ENCODE measurements at regions not wholly inside any gene's neighbourhood (a gene's known extent, or its start where the extent isn't known, plus 50 kb on each side); places are given as distances from the start of the nearest gene placed in this dataset.
"Not testable (repeated sequence)": the region's sequence is repeated elsewhere in the genome, so short reads cannot be mapped to it uniquely, and the experiment has no call there.

GRCh38 chr4:60396341-60397049 lies 803.6 kb upstream of the ADGRL3 start:
- DNase-seq, result no peak

- no peak for DNase-seq
Measured at GRCh38 chr4:60400593-60400992, 799.5 kb upstream of the ADGRL3 start.

- no peak for DNase-seq
Measured at GRCh38 chr4:60404027-60404426, 796.1 kb upstream of the ADGRL3 start.

GRCh38 chr4:60422439-60422838 lies 777.7 kb upstream of the ADGRL3 start:
- DNase-seq, result no peak

- DNase-seq, result not testable (repeated sequence)
Measured at GRCh38 chr4:60423573-60424184, 776.4 kb upstream of the ADGRL3 start.

- DNase-seq, result no peak
Measured at GRCh38 chr4:60432911-60433310, 767.2 kb upstream of the ADGRL3 start.

- no peak for DNase-seq
Measured at GRCh38 chr4:60443068-60443467, 757.1 kb upstream of the ADGRL3 start.

GRCh38 chr4:60443796-60444195 lies 756.3 kb upstream of the ADGRL3 start:
- no peak for DNase-seq

GRCh38 chr4:60450054-60450453 lies 750.1 kb upstream of the ADGRL3 start:
- no peak for DNase-seq

GRCh38 chr4:60452266-60452665 lies 747.9 kb upstream of the ADGRL3 start:
- no peak for DNase-seq

- no peak for DNase-seq
Measured at GRCh38 chr4:60455380-60455779, 744.7 kb upstream of the ADGRL3 start.

- no peak for DNase-seq
Measured at GRCh38 chr4:60461551-60461950, 738.6 kb upstream of the ADGRL3 start.

- no peak for DNase-seq
Measured at GRCh38 chr4:60463857-60464502, 736.1 kb upstream of the ADGRL3 start.

GRCh38 chr4:60482921-60483351 lies 717.2 kb upstream of the ADGRL3 start:
- no peak for DNase-seq

GRCh38 chr4:60485276-60485675 lies 714.9 kb upstream of the ADGRL3 start:
- no peak for DNase-seq

GRCh38 chr4:60487118-60487761 lies 712.9 kb upstream of the ADGRL3 start:
- DNase-seq, result not testable (repeated sequence)

- no peak for DNase-seq
Measured at GRCh38 chr4:60500810-60501209, 699.3 kb upstream of the ADGRL3 start.

- no peak for DNase-seq
Measured at GRCh38 chr4:60502733-60503132, 697.4 kb upstream of the ADGRL3 start.

- DNase-seq, result no peak
Measured at GRCh38 chr4:60506061-60506460, 694.1 kb upstream of the ADGRL3 start.

GRCh38 chr4:60522265-60522664 lies 677.9 kb upstream of the ADGRL3 start:
- no peak for DNase-seq

GRCh38 chr4:60531776-60532379 lies 668.2 kb upstream of the ADGRL3 start:
- no peak for DNase-seq

- no peak for DNase-seq
Measured at GRCh38 chr4:60544981-60545380, 655.1 kb upstream of the ADGRL3 start.

- peak; percentile 57 for DNase-seq
Measured at GRCh38 chr4:60562334-60562733, 637.8 kb upstream of the ADGRL3 start.
